GM19438 (cell line): ENCODE measurements at regions not wholly inside any gene's neighbourhood (a gene's known extent, or its start where the extent isn't known, plus 50 kb on each side); places are given as distances from the start of the nearest gene placed in this dataset.
A peak's percentile ranks its signal among the peaks of the same experiment; 100 is the strongest.
"Not testable (repeated sequence)": the region's sequence is repeated elsewhere in the genome, so short reads cannot be mapped to it uniquely, and the experiment has no call there.

ENCODE experiments used
- ATAC-seq: cut with Tn5 transposase; IDR thresholded peaks from one replicate; pipeline ENCODE4 v1.9.1; 2021; ENCODE audit warnings: low read depth; ENCODE audit not compliant: unreplicated experiment

- no peak for ATAC-seq
These were observed 378.8 kb downstream of the MED13L start for GRCh38 chr12:115898670-115899069.

DNA sequence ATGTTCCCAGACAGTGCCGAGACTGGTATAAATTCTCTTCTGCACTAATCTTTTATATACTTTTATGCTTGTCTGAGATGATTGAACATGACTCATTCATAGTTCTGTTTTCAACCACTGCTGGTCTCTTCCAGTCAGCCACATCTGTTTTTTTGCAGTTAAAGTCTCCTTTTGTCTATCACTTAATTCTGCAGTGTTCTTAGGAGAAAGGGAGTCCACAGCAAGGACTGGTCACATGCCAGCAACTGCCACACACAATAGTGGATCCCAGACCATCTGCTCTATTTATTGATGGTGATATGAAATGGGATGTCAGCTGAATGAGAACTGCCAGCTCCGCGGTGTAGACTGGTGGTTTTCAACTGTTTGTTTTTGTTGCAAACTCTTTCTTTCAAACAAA, 379.8 kb downstream of the MED13L start:
- no peak for ATAC-seq

- ATAC-seq: no peak
These were observed 382.2 kb downstream of the MED13L start for GRCh38 chr12:115895247-115895646.

DNA sequence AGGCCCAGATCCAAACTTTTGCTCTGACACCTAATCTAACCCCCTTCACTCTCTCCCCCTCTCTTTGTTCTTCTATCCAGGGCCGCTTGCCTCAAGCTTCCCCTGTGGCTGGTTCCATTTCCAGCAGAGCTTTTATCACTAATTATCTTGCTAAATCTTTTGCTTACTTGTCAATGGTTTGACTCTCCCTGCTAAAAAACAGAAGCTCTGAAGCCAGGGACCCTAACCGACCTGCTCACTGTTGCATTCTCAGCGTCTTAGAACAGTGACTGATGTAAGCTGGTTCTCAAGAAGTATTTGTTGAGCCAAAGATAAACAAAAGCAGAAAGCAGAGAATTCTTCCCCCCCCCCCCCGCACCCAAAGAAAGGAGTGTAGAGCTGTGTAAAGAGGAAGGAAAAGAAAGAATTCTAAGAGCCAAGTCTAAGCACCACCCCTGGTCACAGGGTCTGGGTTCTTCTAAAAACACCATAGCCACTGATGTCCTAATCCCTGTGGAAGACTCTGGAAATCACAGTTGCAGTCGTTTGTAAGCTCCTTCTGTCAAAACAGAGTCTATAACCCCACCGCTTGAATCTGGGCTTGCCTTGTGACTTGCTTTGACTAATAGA, 385.8 kb downstream of the MED13L start:
- ATAC-seq: no peak

- no peak for ATAC-seq
These were observed 390.8 kb downstream of the MED13L start for GRCh38 chr12:115886666-115887065.

DNA sequence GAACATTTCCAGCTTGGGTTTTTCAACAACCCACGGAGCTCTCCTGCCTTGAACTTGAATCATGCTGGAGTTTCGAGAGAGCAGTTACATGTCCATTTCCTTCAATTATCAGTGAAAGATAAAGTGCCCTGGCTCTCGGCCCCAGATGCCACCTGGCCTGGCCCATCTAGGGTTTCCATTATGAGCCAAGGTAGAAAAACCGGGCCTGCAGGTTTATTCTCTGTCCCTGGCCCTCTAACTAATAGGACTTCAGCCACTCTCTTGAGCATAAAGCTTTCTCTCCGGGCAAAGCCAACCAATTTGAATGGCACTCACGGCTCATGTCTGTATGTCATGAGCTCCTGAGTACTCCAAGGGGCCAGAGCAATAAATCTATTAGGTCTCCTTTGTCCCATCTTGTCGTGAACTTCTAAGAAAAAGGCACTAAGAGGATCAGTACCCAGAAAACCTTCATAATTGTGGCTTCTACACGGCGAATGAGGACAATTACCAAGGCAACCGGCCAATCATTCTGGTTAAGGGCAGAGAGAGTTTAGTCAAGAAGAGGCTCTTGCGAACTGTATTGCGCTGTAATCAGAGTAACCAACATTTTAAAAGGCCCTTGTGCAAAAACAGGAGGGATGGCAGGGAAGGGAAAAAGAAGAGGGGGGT, 392.3 kb downstream of the MED13L start:
- no peak for ATAC-seq

DNA sequence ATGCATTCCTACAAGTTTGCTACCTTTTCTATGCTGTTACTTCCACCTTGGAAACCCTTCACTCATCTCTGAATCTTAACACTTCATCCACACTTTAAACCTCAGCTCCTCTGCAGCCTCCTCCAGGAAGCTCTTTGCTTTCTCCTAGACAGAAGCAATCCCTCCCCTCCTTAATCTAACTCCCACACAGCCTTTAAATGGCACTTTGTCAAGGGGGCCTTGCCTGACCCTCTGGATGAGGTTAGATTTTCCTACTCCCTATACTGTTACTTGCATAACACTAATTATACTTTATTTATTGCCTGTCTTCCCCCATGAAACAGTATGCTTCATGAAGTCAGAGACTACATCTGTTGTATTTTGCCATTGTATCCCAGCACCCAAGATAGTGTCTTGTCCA, 394.6 kb downstream of the MED13L start:
- ATAC-seq: no peak

DNA sequence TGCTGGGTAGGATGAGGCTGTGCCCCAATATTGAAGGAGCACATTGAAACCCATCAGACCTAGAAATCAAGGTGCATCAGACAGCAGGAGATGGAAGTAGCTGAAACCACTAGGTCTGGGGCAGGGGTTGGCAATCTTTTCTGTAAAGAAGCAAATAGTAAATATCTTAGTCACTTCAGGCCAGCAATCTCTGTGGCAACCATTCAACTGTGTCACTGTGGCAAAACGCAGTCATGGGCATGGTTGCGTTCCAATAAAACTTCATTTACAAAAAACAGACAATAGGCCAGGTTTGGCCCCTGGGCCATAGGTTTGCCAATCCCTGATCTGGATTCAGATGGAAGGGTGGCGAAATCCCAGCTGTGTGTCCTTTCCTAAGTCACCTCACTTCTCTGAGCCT, 397.3 kb downstream of the MED13L start:
- no peak for ATAC-seq

DNA sequence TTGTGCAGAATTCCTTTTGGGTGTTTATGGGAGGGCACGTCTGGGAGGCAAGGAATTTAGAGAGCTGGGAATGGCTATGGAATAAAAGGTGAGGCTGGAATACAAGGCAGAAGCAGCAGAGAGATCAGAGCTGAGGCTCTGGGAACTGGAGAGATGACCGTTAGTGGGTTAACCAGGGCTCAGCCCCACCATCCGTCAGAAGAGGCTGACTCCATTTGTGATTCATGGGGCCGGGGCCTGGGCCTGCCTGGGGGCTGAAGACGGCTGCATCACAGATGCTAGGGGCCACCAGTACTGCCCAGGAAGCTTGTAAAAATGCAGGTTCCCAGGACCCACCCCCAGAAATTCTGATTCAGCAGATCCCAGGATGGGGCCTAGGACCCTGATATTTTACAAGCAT, 398.1 kb downstream of the MED13L start:
- no peak for ATAC-seq

GRCh38 chr12:115873451-115874082, 403.9 kb downstream of the MED13L start:
- no peak for ATAC-seq

- ATAC-seq: no peak
These were observed 404.6 kb downstream of the MED13L start for GRCh38 chr12:115872919-115873357.

DNA sequence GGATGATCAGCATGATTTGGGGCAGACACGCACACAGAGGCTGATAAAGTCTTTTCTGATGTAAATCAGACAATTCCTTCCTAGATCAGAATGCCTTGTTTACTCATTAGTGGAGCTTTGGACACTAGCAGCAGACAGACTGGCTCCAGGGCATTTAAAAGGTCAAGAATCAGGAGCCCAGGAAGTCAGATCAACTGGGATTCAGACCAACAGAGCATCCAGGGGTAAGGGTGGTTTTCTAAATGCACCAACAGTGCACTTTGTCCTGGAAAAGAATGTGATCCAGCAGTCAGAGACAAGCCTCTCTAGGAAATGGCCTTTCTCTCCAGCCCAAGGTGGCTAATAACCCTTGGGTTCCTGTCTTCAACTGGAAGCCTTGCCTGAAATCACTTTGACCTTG, 405.3 kb downstream of the MED13L start:
- ATAC-seq: no peak

GRCh38 chr12:115871714-115872113, 405.8 kb downstream of the MED13L start:
- peak; percentile 56 for ATAC-seq

DNA sequence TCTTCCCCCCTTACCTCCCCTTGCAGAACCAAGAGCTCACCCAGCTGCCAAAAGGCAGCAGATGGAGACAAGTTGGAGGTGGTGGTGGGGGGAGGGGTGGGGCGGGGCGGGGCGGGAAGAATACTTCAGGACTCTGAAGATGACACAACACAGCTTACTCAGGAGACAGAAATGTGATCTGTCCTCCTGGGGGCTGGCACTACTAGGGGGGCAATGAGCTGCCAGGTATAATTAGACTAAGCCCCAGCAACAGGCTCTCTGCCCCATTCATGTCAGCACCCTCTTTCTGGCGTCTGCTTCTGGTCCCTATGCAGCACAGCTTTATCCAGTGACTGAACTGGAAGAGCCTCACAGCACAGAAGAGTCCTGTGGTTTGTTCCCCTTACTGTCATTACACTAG, 407.0 kb downstream of the MED13L start:
- ATAC-seq: no peak

GRCh38 chr12:115870021-115870420, 407.5 kb downstream of the MED13L start:
- ATAC-seq: no peak

GRCh38 chr12:115869604-115870003, 407.9 kb downstream of the MED13L start:
- no peak for ATAC-seq

GRCh38 chr12:115868624-115869023, 408.9 kb downstream of the MED13L start:
- no peak for ATAC-seq

DNA sequence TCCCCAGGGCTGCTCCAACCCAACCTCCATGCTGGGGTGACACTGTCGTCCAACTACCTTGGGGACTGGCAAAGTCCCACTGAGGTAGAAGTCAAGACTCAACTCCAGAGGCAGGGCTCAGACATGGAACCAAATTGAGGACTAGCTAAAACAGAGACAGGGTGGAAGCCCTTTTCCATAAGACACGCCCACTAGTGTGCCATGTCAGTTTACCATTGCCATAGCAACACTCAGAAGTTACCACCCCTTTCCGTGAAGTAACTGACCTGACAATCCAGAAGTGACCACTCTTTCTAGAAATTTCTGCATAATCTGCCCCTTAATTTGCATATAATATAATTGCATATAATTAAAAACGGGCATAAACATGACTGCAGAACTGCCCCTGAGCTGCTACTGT, 409.6 kb downstream of the MED13L start:
- ATAC-seq: no peak

- ATAC-seq: no peak
These were observed 410.5 kb downstream of the MED13L start for GRCh38 chr12:115866909-115867525.

GRCh38 chr12:115866281-115866680, 411.2 kb downstream of the MED13L start:
- not testable (repeated sequence) for ATAC-seq

DNA sequence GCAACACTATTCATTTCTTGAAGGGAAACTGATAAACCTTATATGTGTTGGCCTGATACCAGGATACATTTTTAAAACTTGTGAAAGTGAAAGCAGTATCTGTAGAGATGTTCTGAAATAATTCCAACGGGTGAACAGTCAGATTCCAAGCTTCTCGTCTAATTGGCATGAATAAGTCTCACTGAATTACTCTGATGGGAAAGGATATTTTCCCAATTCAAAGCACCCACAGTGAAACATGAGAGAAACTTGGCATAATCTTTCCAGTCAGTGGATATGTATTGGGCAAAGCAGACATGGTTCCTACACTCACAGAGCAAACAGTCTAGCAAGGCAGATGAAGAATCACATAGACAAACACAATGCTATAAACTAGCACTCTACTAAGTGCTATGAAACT, 413.1 kb downstream of the MED13L start:
- no peak for ATAC-seq

DNA sequence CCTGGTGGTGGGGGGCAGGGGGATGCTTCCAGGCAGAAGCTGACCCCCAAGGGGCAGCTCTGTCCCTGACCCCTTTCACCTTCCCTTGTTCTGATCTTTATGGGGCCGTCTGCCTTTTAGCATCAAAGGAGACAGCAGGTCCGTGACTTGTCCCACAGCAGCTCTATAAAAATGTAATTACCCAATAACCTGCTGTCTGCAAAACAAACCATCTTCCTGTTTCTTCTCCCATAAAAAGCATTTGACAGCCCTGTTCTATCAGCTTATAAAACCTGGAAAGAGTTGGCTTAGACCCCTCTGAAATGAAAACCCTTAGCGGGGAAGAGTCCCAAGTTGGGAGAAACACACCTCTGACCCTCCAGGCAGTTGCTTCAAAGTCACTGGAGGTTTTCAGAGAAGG, 416.9 kb downstream of the MED13L start:
- no peak for ATAC-seq
